Neural cell (in vitro differentiated cells): ENCODE measurements at regions not wholly inside any gene's neighbourhood (a gene's known extent, or its start where the extent isn't known, plus 50 kb on each side); places are given as distances from the start of the nearest gene placed in this dataset.

Experiments
- H2AFZ ChIP-seq: fragments of 200-600, 300-800 bp; sonication (generic), shearing (Covaris generic); 2 replicates; pipeline ENCODE4 v1.6.0; 2014; ENCODE audit warnings: low read depth, mild to moderate bottlenecking, antibody characterized with exemption, low read length, moderate library complexity
- H3F3A ChIP-seq: fragments of 200-600 bp; shearing (Covaris generic); 2 replicates; pipeline ENCODE4 v1.6.1; 2016; ENCODE audit warnings: mild to moderate bottlenecking, moderate library complexity, mixed read lengths, antibody characterized with exemption, low read length; ENCODE audit not compliant: insufficient read depth, poor library complexity, severe bottlenecking
- H3K27ac ChIP-seq: fragments of 200-600, 300-800 bp; sonication (generic), shearing (Covaris generic); 2 replicates; pipeline ENCODE4 v1.5.1; 2014; ENCODE audit warnings: mild to moderate bottlenecking, low read length, moderate library complexity
- H3K27me3 ChIP-seq: fragments of 300-800, 200-600 bp; sonication (generic), shearing (Covaris generic); 2 replicates; pipeline ENCODE4 v1.6.0; 2014; ENCODE audit warnings: mild to moderate bottlenecking, low read depth, low read length, moderate library complexity; ENCODE audit not compliant: insufficient read depth
- H3K36me3 ChIP-seq: fragments of 300-800, 200-600 bp; sonication (generic), shearing (Covaris generic); 2 replicates; pipeline ENCODE4 v1.5.1; 2014; ENCODE audit warnings: mild to moderate bottlenecking, antibody characterized with exemption, low read length, moderate library complexity; ENCODE audit not compliant: insufficient read depth
- H3K4me2 ChIP-seq: fragments of 300-800, 200-600 bp; sonication (generic), shearing (Covaris generic); 2 replicates; pipeline ENCODE4 v1.6.0; 2014; ENCODE audit warnings: mild to moderate bottlenecking, low read length
- H3K4me3 ChIP-seq: fragments of 300-800, 200-600 bp; sonication (generic), shearing (Covaris generic); 2 replicates; pipeline ENCODE4 v1.5.1; 2014; ENCODE audit warnings: mild to moderate bottlenecking, low read length, moderate library complexity
- H3K79me2 ChIP-seq: fragments of 200-600 bp; shearing (Covaris generic); replicated peaks from 2 replicates; pipeline ENCODE4 v1.6.0; 2014; ENCODE audit warnings: mild to moderate bottlenecking, low read length, moderate library complexity; ENCODE audit not compliant: insufficient read depth
- H3K9ac ChIP-seq: fragments of 300-800, 200-600 bp; sonication (generic), shearing (Covaris generic); 2 replicates; pipeline ENCODE4 v1.6.1; 2016; ENCODE audit warnings: mild to moderate bottlenecking, low read length, mixed read lengths
- H3K9me2 ChIP-seq: fragments of 200-600 bp; shearing (Covaris generic); 2 replicates; pipeline ENCODE4 v1.6.1; 2016; ENCODE audit warnings: mild to moderate bottlenecking, low read length, mixed read lengths; ENCODE audit not compliant: insufficient read depth
- H3K9me3 ChIP-seq: fragments of 200-600, 300-800 bp; sonication (generic), shearing (Covaris generic); 2 replicates; pipeline ENCODE4 v1.6.1; 2016; ENCODE audit warnings: mild to moderate bottlenecking, mixed run types, low read length, moderate library complexity, mixed read lengths
- H4K20me1 ChIP-seq: fragments of 200-600 bp; shearing (Covaris generic); 2 replicates; pipeline ENCODE4 v1.6.1; 2016; ENCODE audit warnings: mild to moderate bottlenecking, mixed run types; ENCODE audit not compliant: insufficient read depth
- EP300 ChIP-seq: fragments of 450-650 bp; conservative IDR thresholded peaks from 2 replicates; pipeline ENCODE4 v1.6.1; 2014; ENCODE audit warnings: antibody characterized with exemption, mild to moderate bottlenecking, moderate library complexity; ENCODE audit not compliant: poor library complexity, severe bottlenecking
- EZH2 ChIP-seq: fragments of 200-600, 300-800 bp; shearing (Covaris generic), sonication (generic); IDR thresholded peaks from 2 replicates; pipeline ENCODE4 v1.6.1; 2014; ENCODE audit warnings: antibody characterized with exemption, low read length, borderline replicate concordance, mild to moderate bottlenecking; ENCODE audit not compliant: insufficient read depth, poor library complexity, severe bottlenecking
- MXI1 ChIP-seq: fragments of 450-650 bp; conservative IDR thresholded peaks from 2 replicates; pipeline ENCODE4 v1.6.1; 2014; ENCODE audit warnings: antibody characterized with exemption, mild to moderate bottlenecking; ENCODE audit not compliant: poor library complexity, severe bottlenecking
- POLR2AphosphoS5 ChIP-seq: IDR thresholded peaks from 2 replicates; pipeline ENCODE4 v1.6.1; 2012
- RAD21 ChIP-seq: fragments of 450-650 bp; conservative IDR thresholded peaks from 2 replicates; pipeline ENCODE4 v1.6.1; 2014; ENCODE audit warnings: antibody characterized with exemption, mild to moderate bottlenecking, moderate library complexity
- SMC3 ChIP-seq: fragments of 450-650 bp; conservative IDR thresholded peaks from 2 replicates; pipeline ENCODE4 v1.6.1; 2014; ENCODE audit warnings: antibody characterized with exemption, mild to moderate bottlenecking, moderate library complexity; ENCODE audit not compliant: poor library complexity
- TAF1 ChIP-seq: IDR thresholded peaks from 2 replicates; pipeline ENCODE4 v1.6.1; 2012; ENCODE audit warnings: low read depth
- TF ChIP-seq, protein P1 (sequence below): fragments of 450-650 bp; IDR thresholded peaks from 2 replicates; pipeline ENCODE4 v1.5.1; 2014; ENCODE audit warnings: antibody characterized with exemption, mild to moderate bottlenecking, moderate library complexity; ENCODE audit not compliant: poor library complexity, severe bottlenecking
- TF ChIP-seq, protein P2 (sequence below): IDR thresholded peaks from 2 replicates; pipeline ENCODE4 v1.6.1; 2012; ENCODE audit warnings: borderline replicate concordance

DNA sequence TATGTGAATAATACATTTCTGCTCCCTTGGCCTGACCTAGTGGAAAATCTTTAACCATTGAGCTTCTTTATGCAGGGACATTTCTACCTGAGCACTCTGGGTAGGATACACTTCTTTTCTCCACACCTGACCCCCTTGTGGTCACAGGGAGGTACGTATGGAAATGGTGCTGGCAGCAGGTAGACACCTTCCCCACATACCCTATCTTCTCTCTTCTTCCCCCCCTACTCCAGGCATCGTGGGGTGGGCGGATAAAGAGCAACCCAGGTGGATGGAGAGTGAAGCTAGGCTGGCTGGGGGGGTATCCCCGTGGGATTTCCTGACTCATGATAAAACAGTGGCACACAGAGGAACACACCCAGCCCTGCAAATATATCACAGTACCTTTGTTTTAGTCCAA is 312.1 kb downstream of the ARRDC4 start:
- no peaks in the 10 kb centered on the region for H3F3A ChIP-seq
- no peak for TF ChIP-seq POLR2AphosphoS5
- TF ChIP-seq, protein P1, sequence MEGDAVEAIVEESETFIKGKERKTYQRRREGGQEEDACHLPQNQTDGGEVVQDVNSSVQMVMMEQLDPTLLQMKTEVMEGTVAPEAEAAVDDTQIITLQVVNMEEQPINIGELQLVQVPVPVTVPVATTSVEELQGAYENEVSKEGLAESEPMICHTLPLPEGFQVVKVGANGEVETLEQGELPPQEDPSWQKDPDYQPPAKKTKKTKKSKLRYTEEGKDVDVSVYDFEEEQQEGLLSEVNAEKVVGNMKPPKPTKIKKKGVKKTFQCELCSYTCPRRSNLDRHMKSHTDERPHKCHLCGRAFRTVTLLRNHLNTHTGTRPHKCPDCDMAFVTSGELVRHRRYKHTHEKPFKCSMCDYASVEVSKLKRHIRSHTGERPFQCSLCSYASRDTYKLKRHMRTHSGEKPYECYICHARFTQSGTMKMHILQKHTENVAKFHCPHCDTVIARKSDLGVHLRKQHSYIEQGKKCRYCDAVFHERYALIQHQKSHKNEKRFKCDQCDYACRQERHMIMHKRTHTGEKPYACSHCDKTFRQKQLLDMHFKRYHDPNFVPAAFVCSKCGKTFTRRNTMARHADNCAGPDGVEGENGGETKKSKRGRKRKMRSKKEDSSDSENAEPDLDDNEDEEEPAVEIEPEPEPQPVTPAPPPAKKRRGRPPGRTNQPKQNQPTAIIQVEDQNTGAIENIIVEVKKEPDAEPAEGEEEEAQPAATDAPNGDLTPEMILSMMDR: no peak
- TF ChIP-seq, protein P2, sequence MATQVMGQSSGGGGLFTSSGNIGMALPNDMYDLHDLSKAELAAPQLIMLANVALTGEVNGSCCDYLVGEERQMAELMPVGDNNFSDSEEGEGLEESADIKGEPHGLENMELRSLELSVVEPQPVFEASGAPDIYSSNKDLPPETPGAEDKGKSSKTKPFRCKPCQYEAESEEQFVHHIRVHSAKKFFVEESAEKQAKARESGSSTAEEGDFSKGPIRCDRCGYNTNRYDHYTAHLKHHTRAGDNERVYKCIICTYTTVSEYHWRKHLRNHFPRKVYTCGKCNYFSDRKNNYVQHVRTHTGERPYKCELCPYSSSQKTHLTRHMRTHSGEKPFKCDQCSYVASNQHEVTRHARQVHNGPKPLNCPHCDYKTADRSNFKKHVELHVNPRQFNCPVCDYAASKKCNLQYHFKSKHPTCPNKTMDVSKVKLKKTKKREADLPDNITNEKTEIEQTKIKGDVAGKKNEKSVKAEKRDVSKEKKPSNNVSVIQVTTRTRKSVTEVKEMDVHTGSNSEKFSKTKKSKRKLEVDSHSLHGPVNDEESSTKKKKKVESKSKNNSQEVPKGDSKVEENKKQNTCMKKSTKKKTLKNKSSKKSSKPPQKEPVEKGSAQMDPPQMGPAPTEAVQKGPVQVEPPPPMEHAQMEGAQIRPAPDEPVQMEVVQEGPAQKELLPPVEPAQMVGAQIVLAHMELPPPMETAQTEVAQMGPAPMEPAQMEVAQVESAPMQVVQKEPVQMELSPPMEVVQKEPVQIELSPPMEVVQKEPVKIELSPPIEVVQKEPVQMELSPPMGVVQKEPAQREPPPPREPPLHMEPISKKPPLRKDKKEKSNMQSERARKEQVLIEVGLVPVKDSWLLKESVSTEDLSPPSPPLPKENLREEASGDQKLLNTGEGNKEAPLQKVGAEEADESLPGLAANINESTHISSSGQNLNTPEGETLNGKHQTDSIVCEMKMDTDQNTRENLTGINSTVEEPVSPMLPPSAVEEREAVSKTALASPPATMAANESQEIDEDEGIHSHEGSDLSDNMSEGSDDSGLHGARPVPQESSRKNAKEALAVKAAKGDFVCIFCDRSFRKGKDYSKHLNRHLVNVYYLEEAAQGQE: no peak
- no peak for TF ChIP-seq MXI1
- TF ChIP-seq TAF1: no peak
- TF ChIP-seq EZH2: no peak
- no peak for TF ChIP-seq SMC3
- no peak for TF ChIP-seq EP300
- TF ChIP-seq RAD21: no peak

DNA sequence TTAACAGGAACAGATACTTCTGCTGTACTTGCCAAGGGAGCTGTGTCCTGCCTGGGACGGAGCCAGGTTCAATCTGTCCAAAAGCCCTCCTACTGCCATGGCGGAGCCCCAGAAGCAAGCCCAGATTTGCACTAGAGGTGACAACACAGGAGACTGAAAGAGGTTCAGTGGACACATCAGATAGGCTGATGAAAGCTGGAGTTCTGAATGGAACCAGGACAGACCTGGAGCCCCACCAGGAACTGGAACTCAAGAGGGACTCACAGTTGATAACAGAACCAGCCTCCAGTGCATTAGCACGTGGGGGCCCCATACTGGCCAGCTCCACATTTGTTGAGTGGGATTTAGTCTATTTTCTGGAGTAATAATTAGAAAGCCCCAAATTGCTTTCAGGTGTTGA is 315.5 kb downstream of the ARRDC4 start:
- Histone ChIP-seq H3K36me3 (no peaks in the 10 kb centered on the region), H3K27ac (no peak overlapping the region), H2AFZ (no peak overlapping the region), H3K9ac (no peak overlapping the region), H3F3A (no peaks in the 10 kb centered on the region), H3K4me2 (no peak overlapping the region), H3K9me2 (no peaks in the 10 kb centered on the region), H3K27me3 (no peaks in the 10 kb centered on the region), H4K20me1 (no peaks in the 10 kb centered on the region), H3K9me3 (no peaks in the 10 kb centered on the region), H3K4me3 (no peak overlapping the region), H3K79me2 (no peaks in the 10 kb centered on the region)
- TF ChIP-seq TAF1 (no peak), MXI1 (no peak), SMC3 (no peak), EZH2 (no peak), POLR2AphosphoS5 (no peak), EP300 (no peak), RAD21 (no peak)
- TF ChIP-seq, protein P1: no peak
- TF ChIP-seq, protein P2: no peak

More for the DNA sequence above, 312.1 kb downstream of the ARRDC4 start:
- no peak overlapping the region for H3K4me2 ChIP-seq
- H3K9me2 ChIP-seq: no peaks in the 10 kb centered on the region
- H3K9me3 ChIP-seq: no peaks in the 10 kb centered on the region
- no peaks in the 10 kb centered on the region for H3K36me3 ChIP-seq
- no peak overlapping the region for H3K9ac ChIP-seq
- no peaks in the 10 kb centered on the region for H3K79me2 ChIP-seq
- no peaks in the 10 kb centered on the region for H3K27me3 ChIP-seq
- no peaks in the 10 kb centered on the region for H4K20me1 ChIP-seq
- no peak overlapping the region for H2AFZ ChIP-seq
- no peak overlapping the region for H3K4me3 ChIP-seq
- no peak overlapping the region for H3K27ac ChIP-seq
